Gastroesophageal sphincter (tissue), 4 donors: ENCODE measurements at regions not wholly inside any gene's neighbourhood (a gene's known extent, or its start where the extent isn't known, plus 50 kb on each side); places are given as distances from the start of the nearest gene placed in this dataset.

Experiments
- ATAC-seq: fragments of 150-250 bp; one replicate; pipeline ENCODE4 v1.9.1; 2016; ENCODE audit warnings: mild to moderate bottlenecking, moderate library complexity
- H3K27ac ChIP-seq, 4 donors: fragments of 200-600 bp; sonication (generic) in 3 of 4; 1 replicate in 3 of 4; 2 replicates in 1 of 4; pipeline ENCODE4 v1.5.1; 2016 to 2019
- H3K27me3 ChIP-seq: fragments of 200-600 bp; sonication (generic); one replicate; pipeline ENCODE4 v1.5.1; 2019
- H3K36me3 ChIP-seq, 2 donors: fragments of 200-600 bp; sonication (generic); one replicate each; pipeline ENCODE4 v1.5.1; 2019; ENCODE audit warnings: control low read depth in 1 of 2
- H3K4me1 ChIP-seq, 3 donors: fragments of 200-600 bp; sonication (generic); 1 replicate in 2 of 3; 2 replicates in 1 of 3; pipeline ENCODE4 v1.5.1; 2016 to 2019; ENCODE audit warnings: control low read depth in 2 of 3
- H3K4me3 ChIP-seq, 2 donors: fragments of 200-600 bp; sonication (generic); one replicate each; pipeline ENCODE4 v1.5.1; 2019; ENCODE audit warnings: mild to moderate bottlenecking in 1 of 2, moderate library complexity in 1 of 2
- H3K9me3 ChIP-seq, 3 donors: fragments of 200-600 bp; sonication (generic); one replicate each; pipeline ENCODE4 v1.5.1; 2017 to 2019; ENCODE audit warnings: control low read depth in 2 of 3
- CTCF ChIP-seq, 4 experiments: fragments of 200-600 bp in 2 of 4; fragments of 450-650 bp in 2 of 4; sonication (generic) in 1 of 4; IDR thresholded peaks; one replicate each; pipeline ENCODE4 v1.5.1; 2017 to 2019; ENCODE audit warnings: antibody characterized with exemption in 4 of 4, mild to moderate bottlenecking in 2 of 4, moderate library complexity in 2 of 4
- EP300 ChIP-seq: sonication (generic); formaldehyde crosslinking; IDR thresholded peaks from one replicate; pipeline ENCODE4 v1.6.1; 2017; ENCODE audit warnings: antibody characterized with exemption, mild to moderate bottlenecking
- POLR2A ChIP-seq, 2 donors: fragments of 450-650 bp; IDR thresholded peaks; one replicate each; pipeline ENCODE4 v1.6.1; 2017; ENCODE audit warnings: antibody characterized with exemption in 2 of 2, mild to moderate bottlenecking in 2 of 2, moderate library complexity in 1 of 2
- POLR2AphosphoS5 ChIP-seq: sonication (generic); formaldehyde crosslinking; IDR thresholded peaks from one replicate; pipeline ENCODE4 v1.6.1; 2017; ENCODE audit warnings: antibody characterized with exemption
- WGBS, 2 donors: methylation state at CpG; one replicate each; pipeline ENCODE4 v1.1.5; 2018; ENCODE audit warnings: low coverage in 1 of 2; 5-methylcytosine and 5-hydroxymethylcytosine counted together

DNA sequence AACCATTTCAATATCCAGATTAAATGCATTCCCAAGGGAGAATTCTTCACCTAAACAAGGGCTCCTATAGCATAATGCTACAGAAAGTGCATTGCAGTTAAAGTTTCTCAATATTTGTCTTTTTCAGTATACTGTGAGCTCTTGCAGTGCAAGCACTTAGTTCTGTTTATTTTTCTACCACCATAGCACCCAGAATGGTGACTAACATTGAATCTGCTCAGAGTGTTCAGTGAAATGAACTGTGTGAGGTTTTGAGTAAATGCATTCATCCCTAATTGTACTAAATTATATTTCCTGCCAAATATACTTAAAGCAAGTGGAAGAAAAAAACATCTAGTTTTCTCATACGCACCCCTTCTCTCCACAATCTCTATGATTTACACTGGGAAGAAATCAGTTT lies 383.9 kb downstream of the PCDH7 start:
- ATAC-seq = no peak
- Histone ChIP-seq H3K4me3 (no peak overlapping the region), H3K9me3 (no peaks in the 10 kb centered on the region), H3K27ac (peak overlapping the region in 1 of 4 donors; percentile 4), H3K27me3 (no peaks in the 10 kb centered on the region), H3K36me3 (no peaks in the 10 kb centered on the region), H3K4me1 (peaks cover 0 to 64% (median 0%) of the 10 kb centered on the region in 3 donors)
- WGBS, 2 donors = 36 to 38% methylated on average over 1 of the region's 1 CpG
- TF ChIP-seq POLR2AphosphoS5 (no peak), EP300 (no peak), POLR2A (IDR thresholded peaks at IDR 0.05) (no peak), CTCF (IDR thresholded peaks at IDR 0.05) (no peak)

GRCh38 chr4:31104577-31104976 lies 384.4 kb downstream of the PCDH7 start:
- Histone ChIP-seq H3K36me3 (no peaks in the 10 kb centered on the region), H3K9me3 (no peaks in the 10 kb centered on the region), H3K27ac (no peak overlapping the region), H3K4me1 (peaks cover 0 to 60% (median 0%) of the 10 kb centered on the region in 3 donors), H3K4me3 (no peak overlapping the region), H3K27me3 (no peaks in the 10 kb centered on the region)
- ATAC-seq = no peak
- TF ChIP-seq CTCF (IDR thresholded peaks at IDR 0.05) (no peak), POLR2A (IDR thresholded peaks at IDR 0.05) (no peak), EP300 (no peak), POLR2AphosphoS5 (no peak)
- 29% methylated on average over 3 of the region's 3 CpGs for WGBS, 2 donors

- Histone ChIP-seq H3K4me1 (peaks cover 0 to 47% (median 0%) of the 10 kb centered on the region in 3 donors), H3K9me3 (no peaks in the 10 kb centered on the region), H3K4me3 (no peak overlapping the region), H3K27me3 (no peaks in the 10 kb centered on the region), H3K27ac (no peak overlapping the region), H3K36me3 (no peaks in the 10 kb centered on the region)
- WGBS, 2 donors = 70 to 80% methylated on average over 1 of the region's 1 CpG
- no peak for TF ChIP-seq POLR2AphosphoS5
- no peak for TF ChIP-seq EP300
- no peak for TF ChIP-seq POLR2A (IDR thresholded peaks at IDR 0.05)
- no peak for TF ChIP-seq CTCF (IDR thresholded peaks at IDR 0.05)
- ATAC-seq = no peak
Observed at GRCh38 chr4:31106419-31106818, 386.2 kb downstream of the PCDH7 start.

- Histone ChIP-seq H3K4me3 (no peak overlapping the region), H3K4me1 (peaks cover 0 to 37% (median 0%) of the 10 kb centered on the region in 3 donors), H3K9me3 (no peaks in the 10 kb centered on the region), H3K36me3 (no peaks in the 10 kb centered on the region), H3K27ac (no peak overlapping the region), H3K27me3 (no peaks in the 10 kb centered on the region)
- TF ChIP-seq POLR2AphosphoS5 = no peak
- TF ChIP-seq CTCF (IDR thresholded peaks at IDR 0.05) = no peak
- no peak for TF ChIP-seq EP300
- no peak for TF ChIP-seq POLR2A (IDR thresholded peaks at IDR 0.05)
- WGBS, 2 donors = 44 to 74% methylated on average over 2 of the region's 2 CpGs
- no peak for ATAC-seq
Observed at GRCh38 chr4:31107362-31107761, 387.2 kb downstream of the PCDH7 start.

DNA sequence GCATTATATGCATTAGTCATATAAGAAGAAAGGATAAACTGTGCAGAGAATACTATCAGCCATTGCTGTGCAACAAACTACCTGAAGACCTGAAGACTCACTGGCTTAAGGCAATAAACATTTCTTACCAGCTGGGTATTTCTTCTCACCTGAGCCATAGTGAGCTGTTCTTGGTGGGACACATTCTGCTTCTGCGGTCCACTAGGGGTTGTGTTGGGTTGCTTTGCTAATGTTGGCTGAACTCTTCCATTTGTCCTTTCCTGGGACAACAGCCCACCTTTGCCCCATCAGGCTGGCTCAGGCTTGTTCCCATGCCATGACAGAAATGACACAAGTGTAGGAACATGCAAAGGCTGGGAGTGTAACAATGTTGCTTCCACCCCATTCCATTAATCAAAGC lies 388.6 kb downstream of the PCDH7 start:
- Histone ChIP-seq H3K36me3 (no peaks in the 10 kb centered on the region), H3K9me3 (no peaks in the 10 kb centered on the region), H3K27me3 (no peaks in the 10 kb centered on the region), H3K4me1 (peaks cover 0 to 24% (median 0%) of the 10 kb centered on the region in 3 donors), H3K27ac (no peak overlapping the region), H3K4me3 (no peak overlapping the region)
- 80 to 89% methylated on average over 1 of the region's 1 CpG for WGBS, 2 donors
- no peak for TF ChIP-seq EP300
- TF ChIP-seq POLR2A (IDR thresholded peaks at IDR 0.05) = no peak
- no peak for TF ChIP-seq POLR2AphosphoS5
- TF ChIP-seq CTCF (IDR thresholded peaks at IDR 0.05) = no peak
- no peak for ATAC-seq
